ENCODE measurements at regions not wholly inside any gene's neighbourhood (a gene's known extent, or its start where the extent isn't known, plus 50 kb on each side); places are given as distances from the start of the nearest gene placed in this dataset.

GRCh38 chr3:64848822-64849221 is 161.0 kb upstream of the ADAMTS9 start:
- 94 to 100% methylated on average over 3 to 4 of the region's 4 CpGs for WGBS, 2 experiments (ENCODE audit: insufficient coverage in 1 of 2, insufficient read length in 1 of 2)
- H3K4me1 Mint-ChIP-seq = peaks cover 3% of the 10 kb centered on the region

GRCh38 chr3:64848127-64848800 is 160.5 kb upstream of the ADAMTS9 start:
- no peaks in the 10 kb centered on the region for H3K9me3 ChIP-seq (ENCODE audit: control insufficient read depth, low read length)
- 90 to 100% methylated on average over 2 of the region's 3 CpGs for WGBS, 2 experiments (ENCODE audit: insufficient coverage in 1 of 2, insufficient read length in 1 of 2)
- H3K4me3 ChIP-seq (ENCODE audit: low read length) = no peak overlapping the region
- H3K36me3 Mint-ChIP-seq (ENCODE audit: low read depth) = no peaks in the 10 kb centered on the region
- H3K27ac ChIP-seq (ENCODE audit: low read depth, low read length) = no peak overlapping the region
- H3K4me1 Mint-ChIP-seq = peaks cover 3% of the 10 kb centered on the region
- H3K36me3 ChIP-seq (ENCODE audit: control insufficient read depth, insufficient read depth, low read length) = no peaks in the 10 kb centered on the region
- H3K27me3 Mint-ChIP-seq (ENCODE audit: insufficient read depth) = no peaks in the 10 kb centered on the region
- no peak overlapping the region for H3K4me3 Mint-ChIP-seq
- DNase-seq = no peak
- no peak for TF ChIP-seq CTCF (conservative IDR thresholded peaks at IDR 0.05)
- H3K27me3 ChIP-seq (ENCODE audit: control insufficient read depth, insufficient read depth, low read length, poor library complexity, severe bottlenecking) = no peaks in the 10 kb centered on the region
- no peaks in the 10 kb centered on the region for H3K4me1 ChIP-seq (ENCODE audit: control insufficient read depth, insufficient read depth, low read length)
- no peaks in the 10 kb centered on the region for H3K9me3 Mint-ChIP-seq
- H3K9ac ChIP-seq (ENCODE audit: extremely low read depth, low read length, poor library complexity, severe bottlenecking) = no peak overlapping the region
- H3K27ac Mint-ChIP-seq = no peak overlapping the region

More at GRCh38 chr3:64848822-64849221, 161.0 kb upstream of the ADAMTS9 start:
- Histone ChIP-seq H3K4me1 (ENCODE audit: control insufficient read depth, insufficient read depth, low read length) (no peaks in the 10 kb centered on the region), H3K4me3 (ENCODE audit: low read length) (no peak overlapping the region), H3K27ac (ENCODE audit: low read depth, low read length) (no peak overlapping the region), H3K9ac (ENCODE audit: extremely low read depth, low read length, poor library complexity, severe bottlenecking) (no peak overlapping the region), H3K27me3 (ENCODE audit: control insufficient read depth, insufficient read depth, low read length, poor library complexity, severe bottlenecking) (no peaks in the 10 kb centered on the region), H3K9me3 (ENCODE audit: control insufficient read depth, low read length) (no peaks in the 10 kb centered on the region), H3K36me3 (ENCODE audit: control insufficient read depth, insufficient read depth, low read length) (no peaks in the 10 kb centered on the region)
- no peaks in the 10 kb centered on the region for H3K27me3 Mint-ChIP-seq (ENCODE audit: insufficient read depth)
- DNase-seq = no peak
- no peak overlapping the region for H3K4me3 Mint-ChIP-seq
- TF ChIP-seq CTCF (conservative IDR thresholded peaks at IDR 0.05) = no peak
- no peak overlapping the region for H3K27ac Mint-ChIP-seq
- H3K36me3 Mint-ChIP-seq (ENCODE audit: low read depth) = no peaks in the 10 kb centered on the region
- no peaks in the 10 kb centered on the region for H3K9me3 Mint-ChIP-seq

GRCh38 chr3:64844558-64844957 is 156.8 kb upstream of the ADAMTS9 start:
- no peak overlapping the region for H3K27ac Mint-ChIP-seq
- H3K9me3 Mint-ChIP-seq = no peaks in the 10 kb centered on the region
- WGBS, 2 experiments (ENCODE audit: insufficient coverage in 1 of 2, insufficient read length in 1 of 2) = 92 to 95% methylated on average over 2 of the region's 2 CpGs
- H3K4me3 ChIP-seq (ENCODE audit: low read length) = no peak overlapping the region
- no peak for DNase-seq
- H3K4me1 ChIP-seq (ENCODE audit: control insufficient read depth, insufficient read depth, low read length) = no peaks in the 10 kb centered on the region
- H3K4me1 Mint-ChIP-seq = peaks cover 3% of the 10 kb centered on the region
- no peak for TF ChIP-seq CTCF (conservative IDR thresholded peaks at IDR 0.05)
- H3K27me3 ChIP-seq (ENCODE audit: control insufficient read depth, insufficient read depth, low read length, poor library complexity, severe bottlenecking) = no peaks in the 10 kb centered on the region
- H3K36me3 Mint-ChIP-seq (ENCODE audit: low read depth) = no peaks in the 10 kb centered on the region
- no peak overlapping the region for H3K4me3 Mint-ChIP-seq
- no peaks in the 10 kb centered on the region for H3K27me3 Mint-ChIP-seq (ENCODE audit: insufficient read depth)
- no peaks in the 10 kb centered on the region for H3K36me3 ChIP-seq (ENCODE audit: control insufficient read depth, insufficient read depth, low read length)
- H3K9ac ChIP-seq (ENCODE audit: extremely low read depth, low read length, poor library complexity, severe bottlenecking) = no peak overlapping the region
- H3K9me3 ChIP-seq (ENCODE audit: control insufficient read depth, low read length) = no peaks in the 10 kb centered on the region
- no peak overlapping the region for H3K27ac ChIP-seq (ENCODE audit: low read depth, low read length)

Data from endodermal cell (in vitro differentiated cells).